ENCODE measurements at regions not wholly inside any gene's neighbourhood (a gene's known extent, or its start where the extent isn't known, plus 50 kb on each side); places are given as distances from the start of the nearest gene placed in this dataset.

- H3K27me3 Mint-ChIP-seq: peaks cover 16% of the 10 kb centered on the region
- H3K4me1 Mint-ChIP-seq (ENCODE audit: unreplicated experiment): peaks cover 19% of the 10 kb centered on the region
- no peak for DNase-seq (ENCODE audit: extremely low spot score, unreplicated experiment)
- TF ChIP-seq, protein P1, sequence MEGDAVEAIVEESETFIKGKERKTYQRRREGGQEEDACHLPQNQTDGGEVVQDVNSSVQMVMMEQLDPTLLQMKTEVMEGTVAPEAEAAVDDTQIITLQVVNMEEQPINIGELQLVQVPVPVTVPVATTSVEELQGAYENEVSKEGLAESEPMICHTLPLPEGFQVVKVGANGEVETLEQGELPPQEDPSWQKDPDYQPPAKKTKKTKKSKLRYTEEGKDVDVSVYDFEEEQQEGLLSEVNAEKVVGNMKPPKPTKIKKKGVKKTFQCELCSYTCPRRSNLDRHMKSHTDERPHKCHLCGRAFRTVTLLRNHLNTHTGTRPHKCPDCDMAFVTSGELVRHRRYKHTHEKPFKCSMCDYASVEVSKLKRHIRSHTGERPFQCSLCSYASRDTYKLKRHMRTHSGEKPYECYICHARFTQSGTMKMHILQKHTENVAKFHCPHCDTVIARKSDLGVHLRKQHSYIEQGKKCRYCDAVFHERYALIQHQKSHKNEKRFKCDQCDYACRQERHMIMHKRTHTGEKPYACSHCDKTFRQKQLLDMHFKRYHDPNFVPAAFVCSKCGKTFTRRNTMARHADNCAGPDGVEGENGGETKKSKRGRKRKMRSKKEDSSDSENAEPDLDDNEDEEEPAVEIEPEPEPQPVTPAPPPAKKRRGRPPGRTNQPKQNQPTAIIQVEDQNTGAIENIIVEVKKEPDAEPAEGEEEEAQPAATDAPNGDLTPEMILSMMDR (conservative IDR thresholded peaks at IDR 0.05): no peak
- no peaks in the 10 kb centered on the region for H3K36me3 Mint-ChIP-seq
- no peak overlapping the region for H3K4me3 Mint-ChIP-seq
- H3K9me3 Mint-ChIP-seq: peaks cover 8% of the 10 kb centered on the region
- no peak overlapping the region for H3K27ac Mint-ChIP-seq
Measured at GRCh38 chr1:232283864-232284263, 346.1 kb downstream of the SIPA1L2 start.

DNA sequence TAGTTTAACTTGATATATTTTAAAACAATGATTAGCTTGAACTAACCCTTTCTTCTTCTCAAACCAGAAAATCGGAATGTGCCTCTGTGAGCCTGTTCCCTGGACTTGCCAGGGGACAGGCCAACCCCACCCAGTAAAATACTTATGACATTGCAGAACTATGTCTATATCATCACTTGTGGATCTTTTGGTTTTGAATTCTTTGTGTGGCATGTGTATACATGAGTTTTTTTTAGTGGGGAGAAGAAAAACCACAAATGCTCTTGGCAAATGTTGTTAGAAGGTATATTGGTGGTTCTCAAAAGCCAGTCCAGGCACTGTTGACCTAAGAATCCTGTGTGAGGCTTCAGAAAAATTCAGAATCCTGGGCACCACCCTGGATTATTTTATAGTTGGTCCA, 347.4 kb downstream of the SIPA1L2 start:
- Mint-ChIP-seq H3K4me3 (no peak overlapping the region), H3K27me3 (peaks cover 16% of the 10 kb centered on the region), H3K9me3 (peaks cover 8% of the 10 kb centered on the region), H3K36me3 (no peaks in the 10 kb centered on the region), H3K4me1 (ENCODE audit: unreplicated experiment) (peaks cover 19% of the 10 kb centered on the region), H3K27ac (peak overlapping the region; percentile 74)
- TF ChIP-seq, protein P1 (conservative IDR thresholded peaks at IDR 0.05): no peak
- DNase-seq (ENCODE audit: extremely low spot score, unreplicated experiment): no peak

GRCh38 chr1:232280910-232281309, 349.0 kb downstream of the SIPA1L2 start:
- no peak for DNase-seq (ENCODE audit: extremely low spot score, unreplicated experiment)
- Mint-ChIP-seq H3K4me3 (no peak overlapping the region), H3K9me3 (peaks cover 8% of the 10 kb centered on the region), H3K27me3 (peaks cover 20% of the 10 kb centered on the region), H3K36me3 (no peaks in the 10 kb centered on the region), H3K27ac (no peak overlapping the region), H3K4me1 (ENCODE audit: unreplicated experiment) (peaks cover 19% of the 10 kb centered on the region)
- TF ChIP-seq, protein P1 (conservative IDR thresholded peaks at IDR 0.05): no peak

- H3K27me3 Mint-ChIP-seq: peaks cover 16% of the 10 kb centered on the region
- H3K36me3 Mint-ChIP-seq: no peaks in the 10 kb centered on the region
- DNase-seq (ENCODE audit: extremely low spot score, unreplicated experiment): no peak
- TF ChIP-seq, protein P1 (conservative IDR thresholded peaks at IDR 0.05): no peak
- peaks cover 19% of the 10 kb centered on the region for H3K4me1 Mint-ChIP-seq (ENCODE audit: unreplicated experiment)
- H3K9me3 Mint-ChIP-seq: peaks cover 8% of the 10 kb centered on the region
- no peak overlapping the region for H3K27ac Mint-ChIP-seq
- no peak overlapping the region for H3K4me3 Mint-ChIP-seq
Measured at GRCh38 chr1:232279909-232280400, 350.0 kb downstream of the SIPA1L2 start.

DNA sequence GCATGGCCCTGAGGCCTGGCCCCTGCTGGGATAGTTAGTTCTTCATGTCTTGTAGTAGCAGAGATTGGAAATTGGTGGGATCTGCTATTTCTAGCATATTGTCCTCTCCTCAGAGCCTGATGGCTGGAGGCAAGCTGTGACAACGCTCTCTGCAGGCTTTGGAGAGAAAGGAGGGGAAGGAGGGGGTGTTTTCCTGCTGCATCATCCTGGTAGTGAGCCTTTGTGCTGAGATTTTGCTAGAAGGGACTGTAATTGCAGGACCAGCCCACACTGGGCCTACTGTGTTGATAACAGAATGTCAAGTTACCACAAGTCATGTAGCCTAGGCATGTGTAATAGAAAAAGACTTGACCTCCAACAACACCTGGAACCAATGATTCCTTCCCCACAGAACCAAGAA, 351.0 kb downstream of the SIPA1L2 start:
- no peak overlapping the region for H3K4me3 Mint-ChIP-seq
- H3K27me3 Mint-ChIP-seq: peaks cover 16% of the 10 kb centered on the region
- H3K27ac Mint-ChIP-seq: no peak overlapping the region
- no peak for DNase-seq (ENCODE audit: extremely low spot score, unreplicated experiment)
- TF ChIP-seq, protein P1 (conservative IDR thresholded peaks at IDR 0.05): no peak
- no peaks in the 10 kb centered on the region for H3K36me3 Mint-ChIP-seq
- peaks cover 20% of the 10 kb centered on the region for H3K4me1 Mint-ChIP-seq (ENCODE audit: unreplicated experiment)
- H3K9me3 Mint-ChIP-seq: peaks cover 8% of the 10 kb centered on the region

GRCh38 chr1:232276651-232277050, 353.3 kb downstream of the SIPA1L2 start:
- Mint-ChIP-seq H3K4me1 (ENCODE audit: unreplicated experiment) (peaks cover 14% of the 10 kb centered on the region), H3K36me3 (no peaks in the 10 kb centered on the region), H3K9me3 (no peaks in the 10 kb centered on the region), H3K27me3 (peaks cover 10% of the 10 kb centered on the region), H3K4me3 (no peak overlapping the region), H3K27ac (no peak overlapping the region)
- TF ChIP-seq, protein P1 (conservative IDR thresholded peaks at IDR 0.05): no peak
- no peak for DNase-seq (ENCODE audit: extremely low spot score, unreplicated experiment)
